KBM-7 (cell line): ENCODE measurements at regions not wholly inside any gene's neighbourhood (a gene's known extent, or its start where the extent isn't known, plus 50 kb on each side); places are given as distances from the start of the nearest gene placed in this dataset.

Source experiments
- DNase-seq: peaks from one replicate; pipeline ENCODE4 v3.0.0-alpha.2; 2015
- in situ Hi-C: fragments of 300-500 bp; cut with MboI; formaldehyde crosslinking; loops from 2 replicates; pipeline ENCODE4 v1.14.3; 2020; ENCODE audit warnings: low sequenced_read_pairs, low pct_unique_long_range_greater_than_20kb, mixed read lengths

- in situ Hi-C loops = no loop called here
- no peak for DNase-seq
Measured at GRCh38 chr2:150569761-150570160, 82.3 kb upstream of the RND3 start.

- in situ Hi-C loops = no loop called here
Measured at GRCh38 chr2:150567771-150568301, 80.4 kb upstream of the RND3 start.

GRCh38 chr2:150566289-150566688 lies 78.8 kb upstream of the RND3 start:
- in situ Hi-C loops = no loop called here
- no peak for DNase-seq

More at GRCh38 chr2:150567771-150568301, 80.4 kb upstream of the RND3 start:
- no peak for DNase-seq

- in situ Hi-C loops = no loop called here
- DNase-seq = no peak
Measured at GRCh38 chr2:150561076-150561475, 73.6 kb upstream of the RND3 start.

GRCh38 chr2:150557020-150557600 lies 69.6 kb upstream of the RND3 start:
- DNase-seq = no peak
- in situ Hi-C loops = no loop called here

GRCh38 chr2:150555611-150556356 lies 68.3 kb upstream of the RND3 start:
- in situ Hi-C loops = no loop called here
- no peak for DNase-seq

- no peak for DNase-seq
- in situ Hi-C loops = no loop called here
Measured at GRCh38 chr2:150554046-150554445, 66.6 kb upstream of the RND3 start.

- no peak for DNase-seq
- in situ Hi-C loops = no loop called here
Measured at GRCh38 chr2:150552041-150552820, 64.8 kb upstream of the RND3 start.

- in situ Hi-C loops = no loop called here
- DNase-seq = no peak
Measured at GRCh38 chr2:150549381-150549780, 61.9 kb upstream of the RND3 start.

GRCh38 chr2:150548527-150548926 lies 61.1 kb upstream of the RND3 start:
- in situ Hi-C loops = no loop called here
- peak; percentile 3 for DNase-seq

- in situ Hi-C loops = no loop called here
- DNase-seq = no peak
Measured at GRCh38 chr2:150545916-150546315, 58.4 kb upstream of the RND3 start.

GRCh38 chr2:150544731-150545130 lies 57.3 kb upstream of the RND3 start:
- in situ Hi-C loops = no loop called here
- no peak for DNase-seq

- DNase-seq = no peak
- in situ Hi-C loops = no loop called here
Measured at GRCh38 chr2:150542692-150543091, 55.2 kb upstream of the RND3 start.

GRCh38 chr2:150542172-150542571 lies 54.7 kb upstream of the RND3 start:
- DNase-seq = no peak
- in situ Hi-C loops = no loop called here

GRCh38 chr2:150538651-150539201 lies 51.3 kb upstream of the RND3 start:
- DNase-seq = no peak
- in situ Hi-C loops = no loop called here
